OCI-LY7 (cell line): ENCODE measurements at regions not wholly inside any gene's neighbourhood (a gene's known extent, or its start where the extent isn't known, plus 50 kb on each side); places are given as distances from the start of the nearest gene placed in this dataset.

ENCODE experiments used
- BruUV-seq: library from RNA; stranded (reverse); fragments of 400-500 nt; replicated peaks from 2 replicates; lab custom pipeline; 2021; lab: Mats Ljungman, UMichigan
- CTCF ChIA-PET: fragments of 300-600 bp; sonication (Branson Sonifier 250); formaldehyde crosslinking; loops from one replicate; lab custom pipeline; 2022; ENCODE audit warnings: antibody characterized with exemption; ENCODE audit not compliant: unreplicated experiment; lab: Charles Lee
- POLR2A ChIA-PET: fragments of 300-600 bp; sonication (Branson Sonifier 250); formaldehyde crosslinking; loops from one replicate; lab custom pipeline; 2022; ENCODE audit warnings: antibody characterized with exemption; lab: Charles Lee
- DNase-seq: peaks from one replicate; pipeline ENCODE4 v3.0.0-alpha.2; 2015; ENCODE audit warnings: low spot score
- H2AFZ ChIP-seq: fragments of 200-600 bp; sonication (generic), shearing (Covaris generic); 2 replicates; pipeline ENCODE4 v1.6.1; 2014; ENCODE audit warnings: mild to moderate bottlenecking, antibody characterized with exemption, low read length, moderate library complexity
- H3K27ac ChIP-seq: fragments of 200-600 bp; sonication (generic); 2 replicates; pipeline ENCODE4 v1.5.1; 2014; ENCODE audit warnings: mixed run types, low read depth, mild to moderate bottlenecking, moderate library complexity, low read length, inconsistent platforms; ENCODE audit not compliant: poor library complexity, severe bottlenecking
- H3K36me3 ChIP-seq: fragments of 200-600 bp; sonication (generic); 2 replicates; pipeline ENCODE4 v1.6.1; 2014; ENCODE audit warnings: mild to moderate bottlenecking, antibody characterized with exemption, low read length, moderate library complexity, mixed read lengths; ENCODE audit not compliant: insufficient read depth
- H3K4me1 ChIP-seq: fragments of 200-600 bp; sonication (generic); 2 replicates; pipeline ENCODE4 v1.5.1; 2014; ENCODE audit warnings: mild to moderate bottlenecking, low read length; ENCODE audit not compliant: insufficient read depth, poor library complexity, severe bottlenecking
- H3K4me2 ChIP-seq: fragments of 200-600 bp; sonication (generic); 2 replicates; pipeline ENCODE4 v1.6.1; 2014; ENCODE audit warnings: mild to moderate bottlenecking, low read length
- H3K4me3 ChIP-seq: fragments of 200-600 bp; sonication (generic); 2 replicates; pipeline ENCODE4 v1.5.1; 2014; ENCODE audit warnings: mild to moderate bottlenecking, low read depth, low read length; ENCODE audit not compliant: poor library complexity, severe bottlenecking
- H3K79me2 ChIP-seq: fragments of 200-600 bp; sonication (generic); 2 replicates; pipeline ENCODE4 v1.6.1; 2016; ENCODE audit warnings: low read depth, mild to moderate bottlenecking, low read length, moderate library complexity, mixed read lengths; ENCODE audit not compliant: insufficient read depth
- H3K9me2 ChIP-seq: fragments of 200-600 bp; sonication (generic); 2 replicates; pipeline ENCODE4 v1.6.1; 2016; ENCODE audit warnings: mild to moderate bottlenecking, low read length, mixed read lengths; ENCODE audit not compliant: insufficient read depth
- H3K9me3 ChIP-seq: fragments of 200-600 bp; sonication (generic); 2 replicates; pipeline ENCODE4 v1.6.1; 2014; ENCODE audit warnings: mild to moderate bottlenecking, mixed run types, low read length, mixed read lengths
- H4K20me1 ChIP-seq: fragments of 200-600 bp; sonication (generic); 2 replicates; pipeline ENCODE4 v1.6.1; 2014; ENCODE audit warnings: mild to moderate bottlenecking, antibody characterized with exemption, low read length, moderate library complexity, mixed read lengths; ENCODE audit not compliant: insufficient read depth
- CTCF ChIP-seq: fragments of 200-600 bp; sonication (generic); conservative IDR thresholded peaks from 2 replicates; pipeline ENCODE4 v1.5.1; 2014; ENCODE audit warnings: mild to moderate bottlenecking, antibody characterized with exemption, low read length, moderate library complexity, mixed read lengths
- EZH2phosphoT487 ChIP-seq: fragments of 200-600 bp; sonication (generic); IDR thresholded peaks from 2 replicates; pipeline ENCODE4 v1.6.1; 2018; ENCODE audit warnings: low read depth, borderline replicate concordance, mild to moderate bottlenecking, mixed run types, antibody characterized with exemption, low read length, moderate library complexity, mixed read lengths
- intact Hi-C: fragments of 100-400 bp; cut with micrococcal nuclease; formaldehyde crosslinking; loops from one replicate; pipeline ENCODE4 v1.10.0; 2022; ENCODE audit not compliant: unreplicated experiment

- ChIA-PET CTCF (no interaction called here), POLR2A (interaction anchor here (0.6 to 1.5 kb wide), 9 partner anchors 10 to 123 kb away, joined by 3 to 15 read pairs (median 4); no protein-coding TSS in a partner anchor)
- TF ChIP-seq EZH2phosphoT487 (no peak), CTCF (no peak)
- no peak for DNase-seq
- Histone ChIP-seq H3K9me2 (no peaks in the 10 kb centered on the region), H3K4me1 (peaks cover 38% of the 10 kb centered on the region), H3K4me2 (peak overlapping the region; percentile 24; the same call in 1 of the 2 replicates), H2AFZ (peak overlapping the region; percentile 73; the same call in 1 of the 2 replicates), H3K79me2 (no peaks in the 10 kb centered on the region), H3K27ac (no peak overlapping the region), H3K4me3 (no peak overlapping the region), H4K20me1 (no peaks in the 10 kb centered on the region), H3K36me3 (no peaks in the 10 kb centered on the region), H3K9me3 (no peaks in the 10 kb centered on the region)
- intact Hi-C loops, result no loop called here
- no TSS peak for BruUV-seq
Observed at GRCh38 chr5:74500110-74500917, 140.2 kb downstream of the ENC1 start.

- Histone ChIP-seq H3K27ac (no peak overlapping the region), H3K9me3 (no peaks in the 10 kb centered on the region), H3K4me1 (peaks cover 38% of the 10 kb centered on the region), H3K4me2 (peak overlapping the region; percentile 24; the same call in 1 of the 2 replicates), H3K79me2 (no peaks in the 10 kb centered on the region), H4K20me1 (no peaks in the 10 kb centered on the region), H3K9me2 (no peaks in the 10 kb centered on the region), H3K4me3 (no peak overlapping the region), H2AFZ (peak overlapping the region; percentile 73; the same call in 1 of the 2 replicates), H3K36me3 (no peaks in the 10 kb centered on the region)
- TF ChIP-seq EZH2phosphoT487 (no peak), CTCF (no peak)
- ChIA-PET POLR2A (interaction anchor here (0.6 to 1.5 kb wide), 9 partner anchors 9 to 122 kb away, joined by 3 to 15 read pairs (median 4); no protein-coding TSS in a partner anchor), CTCF (no interaction called here)
- no TSS peak for BruUV-seq
- no peak for DNase-seq
- intact Hi-C loops, result no loop called here
Observed at GRCh38 chr5:74499256-74500050, 141.1 kb downstream of the ENC1 start.
